ENCODE measurements at regions not wholly inside any gene's neighbourhood (a gene's known extent, or its start where the extent isn't known, plus 50 kb on each side); places are given as distances from the start of the nearest gene placed in this dataset.
"Not testable (repeated sequence)": the region's sequence is repeated elsewhere in the genome, so short reads cannot be mapped to it uniquely, and the experiment has no call there.

DNA sequence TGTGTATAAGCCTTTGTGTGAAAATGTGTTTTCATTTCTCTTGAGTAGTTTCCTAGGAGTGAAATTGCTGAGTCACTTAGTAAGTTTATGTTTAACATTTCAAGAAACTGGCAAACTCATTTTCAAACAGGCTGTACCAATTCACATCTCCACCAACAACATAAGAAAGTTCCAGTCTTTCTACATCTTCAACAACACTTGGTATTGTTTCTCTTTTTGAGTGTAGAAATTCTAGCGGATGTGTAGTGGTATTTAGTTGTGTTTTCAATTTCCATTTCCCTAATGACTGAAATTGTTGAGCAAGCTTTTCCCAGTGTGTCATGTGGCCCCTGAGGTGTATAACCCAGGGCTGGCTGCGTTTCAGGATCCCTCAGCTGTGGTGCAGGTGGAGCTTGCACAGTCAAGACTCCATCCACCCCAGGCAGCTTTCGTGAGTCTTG is 258.5 kb downstream of the PDCD6IP start:
- DNase-seq, result no peak
- no peak for ATAC-seq

DNA sequence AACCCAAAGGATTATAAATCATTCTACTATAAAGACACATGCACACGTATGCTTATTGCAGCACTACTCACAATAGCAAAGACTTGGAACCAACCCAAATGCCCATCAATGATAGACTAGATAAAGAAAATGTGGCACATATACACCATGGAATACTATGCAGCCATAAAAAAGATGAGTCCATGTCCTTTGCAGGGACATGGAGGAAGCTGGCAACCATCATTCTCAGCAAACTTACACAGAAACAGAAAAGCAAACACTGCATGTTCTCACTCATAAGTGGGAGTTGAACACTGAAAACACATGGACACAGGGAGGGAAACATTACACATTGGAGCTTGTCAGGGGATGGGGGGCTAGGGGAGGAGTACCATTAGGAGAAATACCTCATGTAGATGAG is 262.6 kb downstream of the PDCD6IP start:
- not testable (repeated sequence) for DNase-seq, ATAC-seq

DNA sequence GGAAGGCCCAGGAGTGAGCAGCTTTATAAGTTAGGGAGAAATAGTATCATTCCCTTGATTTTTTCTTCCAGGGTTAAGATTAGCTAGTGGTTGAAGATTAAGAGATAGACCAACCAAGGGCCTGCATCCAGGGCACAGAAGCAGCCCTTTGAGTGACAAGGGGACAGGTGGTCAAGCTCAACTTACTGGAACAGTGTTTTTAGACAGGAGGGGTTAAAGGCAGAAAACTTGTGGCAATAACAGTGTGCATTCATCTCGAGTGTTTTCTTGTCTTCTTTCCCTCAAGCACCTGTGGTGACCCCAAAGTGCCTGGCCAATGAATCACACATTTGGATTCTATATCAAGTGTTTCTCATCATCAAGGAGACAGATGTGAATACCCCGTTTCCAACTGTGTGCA is 267.5 kb downstream of the PDCD6IP start:
- no peak for DNase-seq
- no peak for ATAC-seq

DNA sequence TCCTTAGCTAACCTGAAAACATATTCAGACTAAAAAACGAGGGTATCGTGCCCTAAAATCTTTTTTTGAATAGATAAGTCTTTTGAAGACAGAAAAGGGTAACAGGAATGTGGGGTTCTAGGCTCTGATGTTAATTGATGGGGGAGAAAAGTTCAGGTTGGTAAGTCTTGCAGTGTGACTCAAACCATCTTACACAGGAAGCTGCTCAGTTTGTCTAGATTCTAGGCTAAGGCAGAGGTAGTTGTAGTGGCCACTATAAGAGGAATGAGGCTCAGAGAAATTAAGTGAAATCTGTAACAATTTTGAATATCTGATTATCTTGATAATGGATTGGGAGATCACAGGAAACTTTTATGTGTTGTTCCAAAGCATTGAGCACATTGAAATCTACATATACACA is 267.9 kb downstream of the PDCD6IP start:
- DNase-seq, result no peak
- ATAC-seq, result no peak

DNA sequence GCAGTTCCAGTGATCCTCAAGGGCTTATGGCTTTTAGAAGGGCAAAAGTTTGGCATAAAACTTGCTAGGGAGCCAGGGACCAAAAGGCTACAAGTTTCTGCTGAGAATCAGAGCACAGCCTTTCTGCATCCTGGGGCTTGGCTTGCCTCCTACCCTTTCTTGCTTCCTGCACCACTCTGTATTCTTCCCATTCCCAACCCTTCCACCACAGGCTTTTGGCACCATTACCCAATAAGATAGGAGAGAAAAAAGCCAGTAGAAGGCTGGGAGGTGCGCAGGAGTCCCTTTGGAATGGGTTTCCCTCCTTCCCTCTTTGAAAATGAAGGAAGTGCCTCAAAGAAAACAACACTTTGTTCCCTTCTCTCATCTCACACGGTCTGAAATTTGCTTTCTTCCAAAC is 268.6 kb downstream of the PDCD6IP start:
- DNase-seq (no peak), ATAC-seq (no peak)

DNA sequence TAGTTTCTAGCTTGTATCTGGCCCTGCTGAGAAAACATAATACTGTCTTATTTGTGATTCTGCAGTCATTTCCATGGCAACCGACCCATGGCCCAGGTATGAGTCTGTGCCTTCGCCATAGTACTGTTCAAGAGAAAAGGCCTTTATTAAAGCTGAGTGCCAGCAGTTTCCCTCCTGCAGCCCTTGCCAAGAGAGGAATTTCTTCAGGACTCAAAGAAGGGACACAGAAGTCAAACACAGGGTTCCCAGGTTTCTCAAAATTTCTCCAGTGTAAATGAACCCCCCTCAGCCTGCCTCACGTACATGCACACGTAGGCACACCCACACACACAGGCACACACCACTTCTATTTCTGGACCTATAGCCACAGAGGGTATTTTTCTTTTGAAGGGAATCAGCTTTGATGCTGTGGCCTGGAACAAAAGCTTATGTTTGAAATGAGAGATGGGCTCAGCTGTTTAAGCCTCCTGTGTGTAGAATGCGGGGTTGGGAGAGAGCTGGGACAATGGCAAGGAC is 269.2 kb downstream of the PDCD6IP start:
- DNase-seq (no peak), ATAC-seq (no peak)

DNA sequence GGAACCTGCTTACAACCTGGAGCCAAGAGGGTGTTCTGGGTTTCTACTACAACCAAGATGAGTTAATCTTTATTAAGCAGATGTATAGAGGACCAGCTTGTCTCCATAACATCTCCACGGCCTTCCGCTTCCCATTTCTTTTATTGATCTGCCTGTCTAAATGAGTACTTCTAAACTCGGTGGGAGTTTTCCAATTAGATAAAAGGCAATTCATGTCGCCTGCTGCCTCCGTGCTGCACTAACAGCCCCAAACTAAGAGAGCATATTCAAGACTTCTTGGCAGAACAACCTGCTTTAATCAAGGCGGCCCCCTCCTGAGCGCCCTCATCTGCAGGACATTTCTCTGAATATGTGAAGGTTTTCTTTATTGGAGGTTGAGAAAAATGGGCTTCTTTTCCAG is 270.1 kb downstream of the PDCD6IP start:
- DNase-seq (no peak), ATAC-seq (no peak)

DNA sequence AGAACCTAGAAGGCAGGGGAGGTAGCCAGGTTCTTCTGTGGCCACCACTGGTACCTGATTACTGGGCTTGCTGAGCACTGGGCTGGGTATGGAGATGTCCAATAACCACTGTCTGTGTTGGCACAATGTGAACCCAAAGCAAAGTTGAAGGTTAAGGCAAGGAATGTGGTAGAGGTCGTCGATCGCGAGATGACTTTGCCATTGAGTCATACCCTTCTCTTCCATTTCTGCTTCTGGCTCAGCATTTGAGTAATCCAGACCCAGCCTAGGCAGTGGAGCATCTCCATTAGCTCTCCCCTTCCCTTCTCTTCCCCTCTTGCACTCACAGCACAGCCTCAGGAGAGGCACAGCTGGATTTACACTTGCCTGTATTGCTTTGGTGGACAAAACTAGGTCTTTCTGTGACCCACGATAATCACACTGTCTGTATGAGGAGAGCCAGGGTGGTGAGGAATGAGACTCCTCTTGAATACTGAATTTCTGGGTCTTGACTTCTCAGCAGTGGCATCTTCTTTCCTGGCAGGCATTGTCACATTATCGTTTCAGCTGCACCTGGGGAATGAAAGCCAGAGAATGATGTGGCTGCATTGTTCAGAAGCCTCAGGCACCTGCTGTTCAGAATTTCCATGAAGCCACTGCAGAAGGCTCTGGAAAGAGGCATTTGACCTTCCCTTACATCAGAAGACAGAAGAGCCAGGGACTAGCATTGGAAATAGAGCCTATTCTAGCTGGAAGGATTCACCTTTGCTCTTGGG is 272.6 kb downstream of the PDCD6IP start:
- ATAC-seq, result no peak
- no peak for DNase-seq

DNA sequence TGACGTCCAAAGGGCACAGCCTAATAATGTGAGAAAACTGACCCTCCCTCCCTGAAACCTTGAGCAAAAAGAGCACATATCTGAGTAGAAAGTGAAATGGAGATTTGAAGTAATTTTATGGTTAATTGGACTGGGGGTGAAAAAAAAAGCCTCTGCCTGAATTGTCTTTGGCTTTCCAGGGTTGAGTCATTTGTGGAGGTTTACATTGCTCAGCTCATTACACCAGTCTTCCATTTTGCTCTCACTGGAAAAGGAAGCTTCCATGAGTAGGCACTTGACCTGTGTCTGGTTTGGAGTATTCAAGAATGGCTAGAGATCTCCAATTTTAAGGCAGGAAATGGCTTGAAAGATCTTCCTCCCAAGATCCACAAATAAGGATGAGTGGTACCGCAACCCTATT is 273.9 kb downstream of the PDCD6IP start:
- ATAC-seq, result no peak
- no peak for DNase-seq

DNA sequence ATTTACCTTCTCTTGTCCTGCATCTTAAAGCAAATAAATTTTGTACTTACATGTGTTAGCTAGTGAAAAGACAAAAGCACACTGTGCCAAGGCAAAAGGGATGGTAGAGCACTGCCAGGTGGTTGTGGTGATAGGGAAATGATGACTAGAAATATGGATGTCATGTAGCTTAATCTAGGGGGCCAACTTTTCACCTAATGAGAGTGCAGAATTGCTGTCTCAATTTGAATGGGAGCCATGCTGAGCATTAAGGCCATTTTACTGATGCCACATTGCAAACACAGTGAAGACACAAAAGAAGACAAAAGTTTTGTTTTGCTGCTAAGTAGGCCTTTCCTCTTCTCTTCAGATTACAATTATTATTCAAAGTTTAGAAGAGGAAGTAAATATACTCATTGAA is 274.7 kb downstream of the PDCD6IP start:
- DNase-seq, result no peak

DNA sequence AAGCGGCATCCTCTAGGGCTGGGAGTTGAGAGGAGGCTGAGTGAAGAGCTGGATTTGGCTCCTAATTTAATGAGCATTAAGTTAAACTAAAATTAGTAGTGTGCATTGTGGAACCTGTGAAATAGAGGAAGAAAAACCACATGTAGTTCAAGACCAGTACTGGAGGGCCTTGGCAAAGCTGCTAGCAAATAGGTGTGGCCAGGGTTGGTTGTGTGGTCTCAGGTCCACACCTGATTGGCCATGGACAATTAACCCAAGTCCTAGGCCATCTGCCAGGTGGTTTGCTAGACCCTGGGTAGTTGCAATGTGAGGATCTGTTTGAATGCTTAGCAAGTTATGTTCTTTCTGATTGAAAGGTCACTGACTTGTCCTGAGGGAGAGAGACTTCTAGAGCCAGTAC is 275.5 kb downstream of the PDCD6IP start:
- ATAC-seq, result no peak
- DNase-seq, result no peak

More for the DNA sequence above, 274.7 kb downstream of the PDCD6IP start:
- ATAC-seq, result no peak

DNA sequence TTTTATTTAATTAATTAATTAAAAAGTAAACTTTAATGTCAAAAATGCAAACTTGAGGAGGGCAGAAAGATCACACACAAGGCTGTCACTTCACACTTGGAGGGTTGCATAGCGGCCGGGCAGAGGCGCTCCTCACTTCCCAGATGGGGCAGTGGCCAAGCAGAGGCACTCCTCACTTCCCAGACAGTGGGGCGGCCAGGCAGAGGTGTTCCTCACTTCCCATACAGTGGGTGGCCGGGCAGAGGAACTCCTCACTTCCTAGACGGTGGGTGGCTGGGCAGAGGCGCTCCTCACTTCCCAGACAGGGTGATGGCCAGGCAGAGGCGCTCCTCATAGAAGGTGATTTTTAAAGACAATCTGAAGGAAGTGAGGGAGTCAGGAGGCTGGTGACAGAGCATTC is 277.5 kb downstream of the PDCD6IP start:
- no peak for DNase-seq
- no peak for ATAC-seq

DNA sequence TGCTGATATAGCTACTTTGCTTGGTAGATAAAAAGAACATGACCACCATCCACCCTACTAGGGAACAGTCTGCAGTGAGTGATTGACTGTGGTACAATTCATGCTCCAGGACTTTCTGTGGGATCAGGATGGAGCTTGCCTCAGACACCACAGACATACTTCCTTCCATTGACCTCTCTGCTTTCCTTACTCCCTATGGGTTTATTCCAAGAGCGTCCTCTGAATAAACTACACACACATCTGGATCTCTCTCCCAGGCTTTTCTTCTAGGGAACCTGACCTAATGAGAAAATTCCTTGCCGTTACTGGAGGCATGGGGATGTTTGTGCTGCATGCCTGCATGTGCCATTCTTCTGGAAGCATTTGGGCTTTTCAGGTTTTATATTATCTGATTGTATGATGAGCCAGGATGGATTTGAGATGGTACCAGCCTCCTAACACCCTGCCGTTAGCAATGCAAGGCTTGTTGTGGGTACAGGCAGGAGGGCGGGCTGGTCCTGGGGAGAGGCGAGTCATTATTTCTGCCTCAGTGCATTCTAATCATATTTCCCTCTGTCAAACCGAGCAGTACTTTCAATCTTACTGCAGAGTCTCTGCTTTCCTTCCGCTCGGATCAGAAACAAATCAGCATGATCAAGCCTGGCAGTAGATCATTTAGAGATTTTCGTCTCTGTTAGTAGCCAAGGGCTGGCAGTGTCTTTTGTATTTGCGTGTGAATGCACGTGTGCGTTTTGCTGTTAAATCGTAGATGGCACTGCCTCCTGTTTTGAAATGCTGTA is 279.2 kb downstream of the PDCD6IP start:
- DNase-seq, result no peak
- ATAC-seq, result no peak

DNA sequence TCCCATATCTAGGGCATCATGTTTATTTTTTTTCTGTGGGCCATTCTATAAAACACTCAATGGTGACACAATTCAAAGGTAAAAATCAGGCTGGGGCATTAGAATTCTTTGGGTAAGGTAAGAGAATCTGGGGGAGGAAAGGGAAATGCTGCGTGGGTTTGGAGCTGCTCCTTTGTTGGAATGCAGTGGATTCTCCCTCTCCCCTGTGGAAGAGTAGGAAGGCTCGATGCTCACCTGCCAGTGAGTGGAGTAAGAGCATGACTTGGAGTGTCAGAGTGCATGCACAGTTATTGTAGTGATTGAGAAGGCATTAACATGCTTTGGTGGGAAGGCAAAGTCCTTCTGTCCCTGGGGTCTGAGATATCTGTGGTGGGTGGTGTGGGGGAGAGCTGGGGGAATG is 280.0 kb downstream of the PDCD6IP start:
- DNase-seq, result no peak
- no peak for ATAC-seq

DNA sequence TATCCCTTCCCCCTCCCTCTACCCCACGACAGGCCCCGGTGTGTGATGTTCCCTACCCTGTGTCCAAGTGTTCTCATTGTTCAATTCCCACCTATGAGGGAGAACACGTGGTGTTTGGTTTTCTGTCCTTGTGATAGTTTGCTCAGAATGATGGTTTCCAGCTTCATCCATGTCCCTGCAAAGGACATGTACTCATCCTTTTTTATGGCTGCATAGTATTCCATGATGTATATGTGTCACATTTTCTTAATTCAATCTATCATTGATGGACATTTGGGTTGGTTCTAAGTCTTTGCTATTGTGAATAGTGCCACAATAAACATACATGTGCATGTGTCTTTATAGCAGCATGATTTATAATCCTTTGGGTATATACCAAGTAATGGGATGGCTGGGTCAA is 281.4 kb downstream of the PDCD6IP start:
- DNase-seq, ATAC-seq: not testable (repeated sequence)

DNA sequence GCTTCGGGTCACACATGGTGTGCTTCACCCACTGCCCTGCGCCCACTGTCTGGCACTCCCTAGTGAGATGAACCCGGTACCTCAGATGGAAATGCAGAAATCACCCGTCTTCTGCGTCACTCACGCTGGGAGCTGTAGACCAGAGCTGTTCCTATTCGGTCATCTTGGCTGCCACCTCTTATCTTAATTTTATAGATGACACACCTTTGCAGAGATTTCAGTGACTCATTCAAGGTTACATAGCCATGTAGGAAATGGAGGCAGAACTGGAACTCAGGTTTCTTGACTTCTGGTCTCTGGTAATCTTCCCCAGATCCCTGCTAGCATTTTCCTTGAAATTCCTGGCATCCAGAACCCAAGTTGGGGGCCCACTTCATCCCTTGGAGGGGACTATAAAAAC is 291.9 kb downstream of the PDCD6IP start:
- not testable (repeated sequence) for ATAC-seq, DNase-seq

DNA sequence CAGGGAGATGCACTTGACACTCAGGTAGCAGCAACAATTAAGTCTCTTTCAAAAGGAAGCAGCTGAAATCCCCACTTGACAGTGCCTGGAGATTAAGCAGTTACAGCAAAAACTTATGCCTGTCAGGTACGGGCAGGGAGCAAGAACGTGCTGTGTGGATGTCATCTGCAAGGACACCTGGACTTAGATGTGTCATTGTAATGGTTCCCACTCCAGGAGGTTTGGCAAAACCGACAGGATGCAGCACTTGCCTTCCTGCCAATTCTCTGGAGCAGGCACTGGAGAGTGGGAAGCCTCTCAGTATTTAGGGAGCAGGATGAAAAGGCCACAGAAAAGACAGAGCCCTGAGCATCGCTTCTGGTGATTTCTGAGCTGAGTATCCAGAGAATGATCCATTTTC is 292.4 kb downstream of the PDCD6IP start:
- DNase-seq (no peak), ATAC-seq (no peak)

DNA sequence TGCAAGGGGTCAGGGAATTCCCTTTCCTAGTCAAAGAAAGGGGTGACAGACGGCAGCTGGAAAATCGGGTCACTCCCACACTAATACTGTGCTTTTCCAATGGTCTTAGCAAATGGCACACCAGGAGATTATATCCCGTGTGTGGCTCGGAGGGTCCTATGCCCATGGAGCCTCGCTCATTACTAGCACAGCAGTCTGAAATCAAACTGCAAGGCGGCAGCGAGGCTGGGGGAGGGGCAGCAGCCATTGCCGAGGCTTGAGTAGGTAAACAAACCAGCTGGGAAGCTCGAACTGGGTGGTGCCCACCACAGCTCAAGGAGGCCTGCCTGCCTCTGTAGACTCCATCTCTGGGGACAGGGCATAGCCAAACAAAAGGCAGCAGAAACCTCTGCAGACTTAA is 295.9 kb downstream of the PDCD6IP start:
- DNase-seq, ATAC-seq: not testable (repeated sequence)

DNA sequence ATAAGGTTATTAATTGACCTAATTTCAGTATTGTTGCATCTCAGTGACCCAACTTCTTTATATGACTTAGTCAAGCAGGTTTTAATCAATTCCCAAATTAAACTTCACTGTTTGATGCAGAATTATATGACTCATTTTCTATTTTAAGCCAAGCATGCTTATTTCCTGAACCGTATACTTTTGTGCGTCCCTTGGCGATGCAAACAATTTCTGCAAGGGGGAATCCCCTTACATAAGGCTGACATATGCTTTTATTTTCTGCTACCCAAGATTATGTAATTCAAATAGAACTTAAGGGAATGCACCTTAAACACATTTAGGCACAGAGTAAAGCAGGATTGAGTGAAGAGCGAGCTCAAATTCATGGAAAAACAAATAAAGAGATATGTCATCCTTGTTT is 303.9 kb downstream of the PDCD6IP start:
- no peak for DNase-seq
- no peak for ATAC-seq

DNA sequence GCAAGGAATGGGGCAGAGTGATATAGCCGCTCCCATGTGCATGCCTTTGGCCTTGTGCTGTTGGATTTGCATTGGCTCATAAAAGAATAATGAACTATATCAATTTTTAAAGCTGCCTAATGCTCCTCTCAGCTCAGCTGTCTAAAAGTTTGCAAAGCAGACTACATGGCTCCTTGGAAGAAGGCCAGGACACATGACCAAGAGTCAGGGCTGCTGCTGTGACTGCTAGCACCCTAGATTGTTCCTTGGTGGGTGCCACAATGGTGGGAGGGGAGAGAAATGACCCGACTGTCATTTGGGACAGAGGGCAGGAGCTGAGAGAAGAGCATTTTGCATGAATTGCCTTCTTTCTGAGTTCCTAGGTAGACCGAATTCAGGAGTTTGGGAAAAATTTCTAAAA is 307.9 kb downstream of the PDCD6IP start:
- DNase-seq, result no peak
- ATAC-seq, result no peak

DNA sequence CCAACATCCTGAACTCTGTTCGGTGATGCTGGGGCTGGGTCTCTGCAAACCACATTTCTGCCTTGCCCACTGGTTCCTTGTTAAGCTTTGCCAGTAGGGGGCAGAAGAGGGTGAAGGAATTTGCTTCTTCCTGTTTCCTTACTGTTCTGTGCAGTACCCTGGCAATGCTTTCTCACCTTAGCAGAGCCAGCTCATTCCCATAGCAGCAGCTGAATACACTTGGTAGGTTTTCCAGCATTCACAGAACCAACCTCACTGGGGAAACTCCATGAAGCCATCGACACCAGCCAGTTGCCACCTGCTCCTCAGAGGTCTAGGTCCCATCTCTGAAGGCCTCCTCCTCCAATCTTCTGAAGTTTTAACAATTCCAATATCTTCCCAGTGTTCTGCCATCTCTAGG is 308.4 kb downstream of the PDCD6IP start:
- no peak for ATAC-seq
- peak; percentile 16 for DNase-seq

DNA sequence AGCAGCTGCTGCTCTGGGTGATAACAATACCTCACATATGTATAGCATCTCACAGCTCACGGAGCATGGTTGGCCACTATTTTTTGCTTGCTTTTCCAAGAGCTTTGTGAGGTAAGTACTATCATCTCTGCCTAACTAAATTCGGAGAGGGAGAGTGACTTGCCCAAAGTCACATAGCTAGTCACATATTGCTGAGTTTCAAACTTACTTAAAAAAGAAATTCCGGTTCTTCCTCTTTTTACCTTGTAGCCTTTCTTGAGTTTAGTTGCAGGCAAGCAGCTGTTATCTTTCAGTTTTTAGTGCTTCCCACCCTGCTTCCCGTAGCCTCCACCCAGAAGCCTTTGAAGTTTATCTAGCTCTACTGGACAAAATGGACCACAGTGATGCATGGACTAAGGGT is 309.2 kb downstream of the PDCD6IP start:
- ATAC-seq, result no peak
- no peak for DNase-seq

DNA sequence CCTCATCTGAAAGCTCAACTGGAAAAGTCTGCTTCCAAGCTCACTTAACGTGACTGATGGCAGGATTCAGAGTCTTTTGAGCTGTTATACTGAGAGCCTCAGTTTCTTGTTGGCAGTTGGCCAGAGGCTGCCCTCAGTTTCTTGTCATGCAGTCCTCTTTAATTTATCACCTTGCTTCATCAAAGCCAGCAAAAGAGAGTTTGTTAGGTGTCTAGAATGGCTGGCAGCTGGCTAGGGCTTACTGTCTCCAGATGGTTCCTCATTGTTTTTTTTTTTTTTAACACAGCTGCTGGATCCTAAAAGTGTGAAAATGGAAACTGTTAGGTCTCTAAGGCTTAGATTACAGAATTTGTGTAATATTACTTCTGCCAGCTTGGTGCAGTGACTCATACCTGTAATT is 310.6 kb downstream of the PDCD6IP start:
- no peak for DNase-seq

More for the DNA sequence above, 310.6 kb downstream of the PDCD6IP start:
- no peak for ATAC-seq

Data from stimulated activated naive CD8-positive, alpha-beta T cell treated with anti-CD3 and anti-CD28 coated beads, Interleukin-15, Interleukin-2, amounts not matched to agents 100 U/mL and 50 U/mL, for 24 hours (primary cell).